Renal pelvis (tissue), 1 donor: ENCODE measurements at regions not wholly inside any gene's neighbourhood (a gene's known extent, or its start where the extent isn't known, plus 50 kb on each side); places are given as distances from the start of the nearest gene placed in this dataset.
"Not testable (repeated sequence)": the region's sequence is repeated elsewhere in the genome, so short reads cannot be mapped to it uniquely, and the experiment has no call there.

Source experiments
- DNase-seq: peaks from one replicate; pipeline ENCODE4 v3.0.0-alpha.2; 2013

DNA sequence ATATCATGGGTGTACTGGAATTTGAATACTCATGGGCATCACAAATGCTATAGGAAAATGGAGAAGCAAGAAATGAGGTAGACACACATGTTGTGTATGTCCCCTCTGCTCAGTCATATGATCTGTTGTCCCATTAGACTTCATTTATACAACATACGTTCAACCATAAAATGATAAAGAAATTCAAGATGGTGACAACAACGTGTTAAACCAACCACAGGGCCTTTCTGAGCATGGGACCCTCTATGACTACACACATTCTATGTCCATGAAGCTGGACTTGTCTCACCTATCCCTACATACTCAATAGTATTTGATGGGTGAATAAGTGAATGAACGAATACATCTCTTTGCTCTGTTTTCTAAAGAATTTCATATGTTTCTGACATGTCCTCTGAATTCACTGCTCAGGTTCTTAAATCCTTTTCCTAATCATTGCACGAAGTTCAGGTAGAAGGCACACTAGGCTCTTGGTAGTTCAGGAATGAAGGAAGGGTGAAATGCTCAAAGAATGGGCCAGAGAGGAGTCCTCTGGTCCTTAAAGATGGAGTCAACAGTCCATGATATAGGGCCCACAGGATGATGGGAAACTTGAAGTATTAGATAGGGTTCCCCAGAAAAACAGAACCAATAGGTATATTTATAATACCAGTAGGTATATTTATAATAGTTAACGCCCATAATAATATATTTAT is 105.7 kb upstream of the PPM1H start:
- no peak for DNase-seq

- DNase-seq = no peak
These were observed 103.8 kb upstream of the PPM1H start for GRCh38 chr12:63038713-63039100.

- DNase-seq = peak; percentile 37
These were observed 103.1 kb upstream of the PPM1H start for GRCh38 chr12:63037746-63038712.

- DNase-seq = no peak
These were observed 102.0 kb upstream of the PPM1H start for GRCh38 chr12:63036974-63037335.

DNA sequence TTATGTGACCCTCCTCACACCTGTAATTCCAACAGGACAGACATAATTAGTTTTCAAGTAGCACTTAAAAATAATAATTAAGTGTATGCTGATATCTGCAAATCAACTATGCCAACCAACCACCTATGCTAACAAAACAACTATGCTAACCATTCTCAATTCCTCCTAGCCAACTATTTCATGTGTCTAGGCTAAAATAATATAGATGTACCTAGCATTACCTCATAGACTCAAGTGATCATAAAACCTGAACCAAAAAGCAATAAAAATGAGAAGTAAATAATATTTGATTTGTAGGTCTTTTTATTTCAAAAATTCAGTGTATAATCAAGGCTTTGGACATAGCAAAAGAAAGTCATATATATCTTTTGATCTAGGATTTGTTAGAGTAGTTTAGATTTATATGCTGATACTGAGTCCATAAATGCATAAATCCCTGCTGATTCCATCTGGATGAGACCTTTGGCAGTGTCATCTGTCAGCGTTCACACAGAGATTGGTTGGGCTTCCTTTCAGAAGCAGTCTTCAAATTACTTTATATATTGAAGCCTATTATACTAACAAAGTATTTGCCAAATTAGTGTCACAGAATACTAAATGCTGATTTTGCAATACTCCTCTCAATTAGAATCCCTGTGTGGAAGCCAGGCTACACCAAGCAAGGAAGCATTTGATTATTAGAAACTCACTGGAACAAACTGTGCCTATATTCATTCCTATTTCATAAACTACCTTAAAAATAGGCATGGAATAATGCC is 101.4 kb upstream of the PPM1H start:
- DNase-seq = no peak

DNA sequence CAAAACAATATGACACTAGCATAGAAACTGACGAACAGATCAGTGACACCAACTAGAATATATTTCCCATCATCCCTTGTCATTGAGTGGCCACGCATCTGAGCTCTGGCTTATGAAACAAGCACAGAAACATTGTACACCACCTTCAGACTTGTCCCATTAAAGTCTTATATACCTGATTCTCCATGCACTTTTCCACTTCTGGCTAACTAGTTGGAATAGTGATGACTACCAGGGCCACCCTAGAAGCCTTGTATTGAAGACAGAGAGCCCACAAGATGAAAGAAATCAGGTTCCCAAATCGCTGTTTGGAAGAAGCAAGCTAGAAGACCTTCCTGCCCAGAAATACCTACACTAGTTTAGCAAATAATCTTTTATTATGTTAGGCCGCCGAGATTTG is 99.7 kb upstream of the PPM1H start:
- DNase-seq = no peak

DNA sequence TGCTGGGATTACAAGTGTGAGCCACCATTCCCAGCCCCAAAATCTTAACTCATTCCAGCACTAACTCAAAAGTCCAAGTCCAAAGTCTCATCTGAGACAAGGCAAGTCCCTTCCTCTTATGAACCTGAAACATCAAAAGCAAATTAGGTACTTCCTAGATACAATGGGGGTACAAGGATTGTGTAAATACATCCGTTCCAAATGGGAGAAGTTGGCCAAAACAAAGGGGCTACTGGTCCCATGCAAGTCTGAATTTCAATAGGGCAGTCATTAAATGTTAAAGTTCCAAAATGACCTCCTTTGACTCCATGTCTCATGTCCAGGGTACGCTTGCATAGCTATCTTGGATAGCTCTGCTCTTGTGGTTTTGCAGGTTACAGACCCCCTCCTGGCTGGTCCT is 94.7 kb upstream of the PPM1H start:
- DNase-seq = no peak

DNA sequence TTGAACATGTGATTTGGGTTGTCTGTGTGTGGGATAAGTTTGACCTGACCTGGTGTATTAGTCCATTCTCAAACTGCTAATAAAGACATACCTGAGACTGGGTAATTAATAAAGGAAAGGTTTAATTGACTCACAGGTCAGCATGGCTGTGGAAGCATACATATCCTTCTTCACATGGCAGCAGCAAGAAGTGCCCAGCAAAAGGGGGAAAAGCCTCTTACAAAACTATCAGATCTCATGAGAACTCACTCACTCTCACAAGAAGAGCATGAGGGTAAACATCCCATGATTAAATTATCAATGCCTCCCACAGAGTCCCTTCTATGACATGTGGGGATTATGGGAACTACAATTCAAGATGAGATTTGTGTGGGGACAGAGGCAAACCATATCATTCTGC is 94.0 kb upstream of the PPM1H start:
- no peak for DNase-seq

GRCh38 chr12:63025116-63025515 is 90.2 kb upstream of the PPM1H start:
- no peak for DNase-seq

GRCh38 chr12:63023926-63024325 is 89.0 kb upstream of the PPM1H start:
- no peak for DNase-seq

- no peak for DNase-seq
These were observed 86.2 kb upstream of the PPM1H start for GRCh38 chr12:63021116-63021515.

GRCh38 chr12:63020269-63020668 is 85.3 kb upstream of the PPM1H start:
- DNase-seq = no peak

DNA sequence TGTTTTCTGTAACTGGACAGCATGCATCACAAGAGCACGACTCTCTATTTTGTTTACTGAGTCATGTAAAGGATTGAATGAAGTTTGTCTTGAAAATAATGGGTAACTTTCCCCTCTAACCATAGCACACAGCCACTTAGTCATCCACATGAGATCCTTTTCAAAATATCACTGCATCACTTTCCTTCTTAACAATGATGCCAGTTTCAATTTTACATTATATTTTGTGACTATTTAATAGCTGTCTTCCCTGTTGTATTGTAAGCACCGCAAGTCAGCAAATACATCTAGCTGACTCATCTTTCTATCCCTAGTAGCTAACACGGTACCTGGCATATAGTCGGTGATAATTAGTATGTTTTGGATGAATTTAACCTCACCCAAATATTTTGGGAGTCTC is 83.3 kb upstream of the PPM1H start:
- DNase-seq = no peak

DNA sequence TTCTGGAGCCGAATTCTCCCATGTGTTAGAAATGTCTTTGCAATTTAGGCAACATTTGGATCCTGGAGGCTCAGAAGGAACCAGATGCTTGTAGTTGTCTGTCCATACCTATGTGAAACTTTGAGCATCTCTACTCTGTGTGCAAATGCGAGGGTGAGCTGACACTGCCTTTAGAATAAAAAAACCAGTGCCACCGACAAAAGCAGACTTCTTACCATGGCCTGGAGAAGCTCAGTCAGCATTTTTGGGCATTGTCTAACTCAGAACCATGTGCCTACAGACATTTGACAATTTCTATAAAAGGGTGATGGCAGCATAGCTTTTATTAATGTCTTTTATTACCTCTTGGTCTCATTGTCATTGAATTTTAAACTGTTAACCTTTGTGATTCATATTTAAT is 78.4 kb upstream of the PPM1H start:
- no peak for DNase-seq

DNA sequence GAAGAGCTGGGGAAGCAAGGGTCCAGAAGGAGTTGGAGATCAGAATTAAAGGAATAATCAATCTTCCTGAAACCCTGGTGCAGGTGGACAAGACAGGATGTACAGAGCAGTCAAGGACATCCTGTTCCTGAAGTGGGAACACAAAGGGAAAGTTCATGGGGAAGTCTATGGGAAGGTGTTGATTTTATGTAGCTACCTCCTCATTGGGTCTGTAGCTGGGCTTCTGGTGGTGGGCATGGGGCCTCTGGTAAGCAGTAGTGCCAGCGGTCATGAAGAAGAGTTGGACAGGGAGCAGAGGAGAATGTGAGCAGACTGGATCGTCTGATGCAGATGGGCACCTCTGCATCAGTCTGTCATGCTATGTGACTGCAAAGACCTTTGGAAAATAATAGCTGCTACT is 75.7 kb upstream of the PPM1H start:
- no peak for DNase-seq

- DNase-seq = no peak
These were observed 73.4 kb upstream of the PPM1H start for GRCh38 chr12:63008372-63008771.

GRCh38 chr12:63007726-63008125 is 72.8 kb upstream of the PPM1H start:
- no peak for DNase-seq

- no peak for DNase-seq
These were observed 71.6 kb upstream of the PPM1H start for GRCh38 chr12:63006536-63006935.

DNA sequence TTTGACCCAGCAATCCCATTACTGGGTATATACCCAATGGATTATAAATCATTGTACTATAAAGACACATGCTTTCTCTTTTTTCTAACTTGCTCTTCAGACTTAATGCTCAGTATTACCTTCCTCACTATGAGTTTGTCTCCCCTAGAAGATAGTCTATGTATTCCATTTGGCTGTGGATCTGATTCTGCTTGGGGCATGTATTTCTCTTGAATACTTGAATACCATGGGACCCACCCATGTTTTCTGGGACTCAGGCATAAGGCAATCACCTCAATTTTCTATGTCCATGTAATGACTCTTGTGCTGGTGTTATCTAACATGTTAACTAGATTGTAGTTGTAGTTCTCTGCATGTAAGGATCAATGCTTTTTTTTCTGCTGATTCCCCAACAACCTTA is 70.4 kb upstream of the PPM1H start:
- no peak for DNase-seq

GRCh38 chr12:63003223-63003819 is 68.4 kb upstream of the PPM1H start:
- no peak for DNase-seq

DNA sequence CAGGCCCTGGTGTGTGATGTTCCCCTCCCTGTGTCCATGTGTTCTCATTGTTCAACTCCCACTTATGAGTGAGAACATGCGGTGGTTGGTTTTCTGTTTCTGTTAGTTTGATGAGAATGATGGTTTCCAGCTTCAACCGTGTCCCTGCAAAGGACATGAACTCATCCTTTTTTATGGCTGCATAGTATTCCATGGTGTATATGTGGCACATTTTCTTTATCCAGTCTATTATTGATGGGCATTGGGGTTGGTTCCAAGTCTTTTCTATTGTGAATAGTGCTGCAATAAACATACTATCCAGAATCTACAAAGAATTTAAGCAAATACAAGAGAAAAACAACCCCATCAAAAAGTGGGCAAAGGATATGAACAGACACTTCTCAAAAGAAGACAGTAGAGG is 67.1 kb upstream of the PPM1H start:
- DNase-seq = not testable (repeated sequence)

- DNase-seq = no peak
These were observed 63.5 kb upstream of the PPM1H start for GRCh38 chr12:62998454-62998853.
